HG03571 (cell line): ENCODE measurements at regions not wholly inside any gene's neighbourhood (a gene's known extent, or its start where the extent isn't known, plus 50 kb on each side); places are given as distances from the start of the nearest gene placed in this dataset.
"Not testable (repeated sequence)": the region's sequence is repeated elsewhere in the genome, so short reads cannot be mapped to it uniquely, and the experiment has no call there.

Experiments
- ATAC-seq: cut with Tn5 transposase; IDR thresholded peaks from one replicate; pipeline ENCODE4 v1.9.1; 2021; ENCODE audit not compliant: unreplicated experiment

DNA sequence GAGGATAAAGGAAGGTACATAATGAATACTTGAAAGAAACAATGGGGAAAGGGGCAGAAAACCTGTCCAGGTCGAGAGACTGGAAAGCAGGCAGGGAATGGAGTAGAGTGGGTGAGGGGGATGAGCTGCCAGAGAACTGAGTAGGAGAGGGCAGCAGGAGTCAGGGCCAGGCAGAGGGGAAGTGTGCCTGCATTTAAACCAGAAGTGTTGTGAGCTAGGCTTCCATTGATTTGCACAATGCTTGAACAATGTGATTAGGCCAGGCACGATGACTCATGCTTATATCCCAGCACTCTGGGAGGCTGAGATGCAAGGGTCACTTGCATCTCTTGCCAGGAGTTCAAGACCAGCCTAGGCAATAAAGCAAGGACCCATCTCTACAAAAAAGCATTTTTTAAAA, 332.6 kb downstream of the ANAPC1 start:
- ATAC-seq, result not testable (repeated sequence)

DNA sequence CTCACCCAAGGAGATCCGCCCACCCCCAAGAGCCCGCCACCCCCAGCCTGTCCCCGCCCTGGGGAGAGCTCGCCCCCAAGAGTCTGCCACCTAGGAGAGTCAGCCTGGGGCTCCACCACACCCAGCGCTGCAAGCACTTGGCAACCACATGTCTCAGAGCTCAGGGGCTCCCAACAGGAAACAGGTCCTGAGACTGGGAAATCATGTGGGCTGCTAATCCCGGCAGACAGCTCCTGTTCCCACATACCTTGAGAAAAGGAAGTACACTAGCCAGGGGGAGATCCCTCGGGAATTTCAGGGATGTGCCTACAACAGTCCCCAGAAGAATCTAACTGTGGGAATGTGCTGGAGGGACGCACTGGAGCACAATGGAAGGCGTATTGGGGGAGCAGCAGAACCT, 331.4 kb downstream of the ANAPC1 start:
- ATAC-seq, result not testable (repeated sequence)

DNA sequence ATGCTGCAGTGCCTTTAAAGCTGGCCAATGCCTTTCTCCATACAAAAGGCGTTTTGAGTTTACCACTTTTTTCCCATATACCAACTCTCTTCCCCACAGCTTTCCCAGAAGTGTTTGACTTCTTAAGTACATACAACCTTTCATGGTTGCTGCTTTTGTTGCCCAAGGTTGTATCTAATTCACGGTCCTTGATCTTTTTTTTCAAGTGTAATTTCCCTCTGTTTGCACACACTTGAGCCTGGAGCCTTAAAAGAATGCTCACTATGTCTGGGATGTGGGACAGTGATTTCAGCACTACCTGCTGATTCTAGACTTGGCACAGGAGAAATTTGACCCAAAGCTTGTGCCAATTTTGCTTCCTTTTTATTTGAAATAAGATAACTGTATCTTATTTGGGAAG, 324.7 kb downstream of the ANAPC1 start:
- not testable (repeated sequence) for ATAC-seq

DNA sequence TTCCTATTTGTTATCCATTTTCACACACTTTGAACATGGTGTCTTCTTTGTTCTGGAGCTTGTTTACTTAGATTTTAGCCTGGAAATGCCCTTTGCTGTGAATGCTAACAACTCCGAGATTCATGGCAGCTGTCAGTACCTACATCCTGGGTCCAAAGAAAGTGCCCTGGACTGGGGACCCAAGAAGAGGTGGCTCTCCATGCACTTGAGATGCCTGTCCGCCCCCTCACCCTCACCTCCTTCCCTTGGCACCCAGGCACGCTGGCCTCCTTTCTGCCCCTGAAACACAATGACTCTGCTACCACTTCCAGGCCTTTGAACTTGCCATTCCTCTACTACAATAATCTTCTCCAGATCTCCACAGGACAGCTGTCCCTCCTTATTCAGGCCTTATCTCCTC, 324.2 kb downstream of the ANAPC1 start:
- not testable (repeated sequence) for ATAC-seq

DNA sequence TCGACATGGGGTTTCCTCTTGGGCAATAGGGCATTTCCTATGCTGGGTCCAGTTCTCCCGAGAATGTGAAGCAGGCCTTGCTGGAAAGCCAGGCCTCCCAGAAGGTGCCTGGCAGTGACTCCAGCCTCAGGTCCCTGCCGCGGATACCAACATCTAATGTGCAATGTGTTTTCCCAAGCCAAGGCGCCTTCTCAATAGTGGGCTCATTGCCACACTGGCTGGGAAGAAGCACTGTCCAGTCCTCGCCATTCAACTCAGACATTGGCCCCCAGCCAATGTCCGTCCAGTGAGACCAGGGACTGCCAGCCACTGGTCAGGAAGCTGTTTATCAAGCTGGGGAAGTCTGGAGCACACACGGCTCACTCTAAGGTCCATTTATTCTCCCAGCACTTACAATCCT, 317.9 kb downstream of the ANAPC1 start:
- not testable (repeated sequence) for ATAC-seq

DNA sequence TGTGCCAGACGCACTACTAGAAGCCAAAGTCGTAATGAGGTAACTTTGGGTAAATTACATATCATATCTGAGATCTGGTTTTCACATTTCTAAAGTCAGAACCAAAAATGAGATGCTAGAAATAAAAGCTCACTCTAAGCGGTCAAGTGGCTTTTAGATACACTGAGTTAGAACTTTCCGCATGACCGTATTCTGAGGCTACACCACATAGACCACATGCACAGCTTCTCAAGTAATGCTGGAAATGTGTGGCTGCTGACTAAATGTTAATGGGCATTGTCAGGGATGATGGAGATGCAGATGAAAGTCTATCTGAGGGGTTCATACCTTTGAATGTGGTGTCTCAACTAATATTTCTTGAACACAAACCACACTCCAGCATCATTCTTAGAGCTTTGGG, 316.8 kb downstream of the ANAPC1 start:
- ATAC-seq, result not testable (repeated sequence)

DNA sequence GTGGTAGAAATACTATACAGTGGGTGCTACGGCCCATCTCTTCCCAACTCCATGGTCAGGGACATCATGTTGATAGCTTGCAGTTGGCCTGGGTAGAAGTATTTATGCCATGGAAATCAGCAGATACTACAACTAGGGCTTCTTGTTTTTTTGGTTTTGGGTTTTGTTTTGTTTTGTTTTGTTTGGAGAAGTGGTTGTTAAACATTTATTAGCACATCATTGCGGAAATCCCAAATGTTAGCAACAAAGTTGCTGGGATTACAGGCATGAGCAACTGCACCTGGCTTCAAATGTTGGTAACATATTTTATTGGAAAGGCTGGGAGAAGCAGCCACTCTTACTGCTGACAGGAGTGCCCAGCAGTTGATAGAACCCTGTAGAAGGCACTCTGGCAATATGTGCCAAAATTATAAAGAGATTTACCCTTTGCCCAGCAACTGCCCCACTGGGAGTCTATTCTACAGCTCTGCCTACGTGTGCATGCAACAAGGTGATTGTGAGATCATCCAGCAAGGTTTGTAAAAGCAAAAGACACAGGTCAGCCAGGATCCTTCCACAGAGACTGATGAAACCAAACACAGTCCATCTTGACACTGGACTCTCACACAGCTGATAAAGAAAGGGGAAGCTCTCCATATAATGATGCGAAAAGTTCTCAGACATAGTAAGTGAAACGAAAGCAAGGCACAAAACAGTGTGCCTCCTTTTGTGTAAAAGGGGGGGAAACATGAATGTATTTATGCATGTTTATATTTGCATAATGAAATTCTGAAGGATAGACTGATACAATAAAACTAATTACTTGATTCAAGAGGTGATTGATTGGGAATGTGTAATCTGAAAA, 314.4 kb downstream of the ANAPC1 start:
- ATAC-seq, result not testable (repeated sequence)

DNA sequence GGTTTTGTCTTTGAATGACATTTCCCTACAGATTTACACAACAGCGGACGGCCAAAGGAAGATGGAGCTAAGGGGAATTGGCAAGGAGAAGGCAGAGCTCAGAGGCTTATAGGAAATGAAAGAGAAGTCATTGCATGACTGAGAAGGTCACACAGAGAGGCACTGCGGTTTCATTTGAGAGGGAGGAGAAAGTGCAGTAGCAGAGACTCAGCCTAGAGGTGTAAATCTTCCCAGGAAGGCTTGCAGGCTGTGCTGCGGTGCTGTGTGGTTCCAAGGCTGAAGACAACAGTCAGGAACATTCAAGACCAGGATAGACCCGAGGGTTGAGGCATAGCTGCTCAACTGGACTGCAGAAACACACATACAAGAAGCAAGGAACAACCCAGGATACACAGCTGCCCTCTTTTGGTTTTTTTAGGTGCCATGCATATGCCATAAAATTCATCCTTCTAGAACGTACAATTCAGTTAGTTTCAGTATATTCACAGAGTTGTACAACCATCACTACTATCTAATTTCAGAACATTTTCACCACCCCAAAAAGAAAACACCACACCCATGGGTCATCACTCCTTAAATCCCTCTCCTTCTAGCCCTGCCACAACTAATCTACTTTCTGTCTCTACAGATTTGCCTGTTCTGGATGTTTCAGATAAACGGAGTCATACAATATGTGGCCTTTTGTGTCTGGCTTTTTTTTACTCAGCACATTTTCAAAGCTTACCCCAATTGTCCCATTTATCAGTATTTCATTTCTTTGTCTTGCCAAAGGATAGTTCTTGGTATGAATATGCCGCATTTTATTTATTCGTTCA, 313.5 kb downstream of the ANAPC1 start:
- ATAC-seq, result not testable (repeated sequence)

DNA sequence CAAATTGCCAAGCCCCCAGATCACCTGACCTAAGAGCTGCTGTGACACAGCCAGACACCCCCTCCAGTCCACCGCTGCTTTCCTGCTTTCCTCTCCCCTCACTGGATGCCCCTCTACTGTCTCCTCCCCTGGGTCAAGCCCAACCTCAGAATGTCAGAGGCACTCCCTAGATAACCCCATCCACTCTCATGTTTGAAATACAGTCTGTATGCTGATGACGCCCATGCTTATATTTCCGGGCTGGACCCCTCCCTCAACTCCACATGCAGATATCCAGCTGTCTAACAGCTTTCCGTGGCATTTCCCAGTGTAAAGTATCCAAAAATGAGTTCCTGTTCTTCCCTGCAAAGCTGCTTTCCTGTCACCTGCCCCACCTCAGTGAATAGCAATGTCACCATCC, 309.2 kb downstream of the ANAPC1 start:
- ATAC-seq, result not testable (repeated sequence)

DNA sequence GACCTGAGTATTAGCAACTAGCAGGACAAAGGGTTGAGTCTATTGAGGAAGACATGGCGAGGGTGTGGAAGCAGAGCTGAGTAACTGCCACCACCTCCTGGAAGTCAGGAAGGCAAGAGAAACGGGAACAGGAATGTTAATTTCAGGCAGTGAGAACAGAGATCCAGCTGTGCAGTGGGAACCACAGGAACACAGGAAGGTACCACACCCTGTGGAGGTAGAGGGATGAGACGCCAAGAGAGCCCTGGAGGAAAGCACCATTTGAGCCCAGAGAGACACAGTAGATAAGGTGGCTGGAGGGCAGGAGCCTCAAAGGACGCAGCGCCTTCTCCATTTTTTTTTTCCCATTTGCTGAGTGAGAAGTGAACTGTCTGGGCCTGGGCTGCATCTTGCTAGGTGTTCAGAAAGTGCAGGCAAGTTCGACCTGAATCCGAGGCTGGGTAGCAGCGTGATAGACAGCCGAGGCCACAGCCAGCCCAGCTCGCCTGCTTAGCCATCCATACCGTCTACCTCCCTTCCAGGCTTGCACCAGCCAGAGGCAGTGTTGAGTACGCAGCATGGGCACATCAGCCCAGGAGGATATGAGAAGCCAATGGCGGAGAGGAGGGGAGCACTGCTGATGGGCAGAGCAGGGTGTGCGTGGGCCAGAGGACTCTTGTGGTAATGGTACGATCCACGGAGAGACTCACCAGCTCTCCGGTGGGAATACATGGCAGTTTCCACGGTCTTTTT, 306.7 kb downstream of the ANAPC1 start:
- ATAC-seq, result not testable (repeated sequence)

DNA sequence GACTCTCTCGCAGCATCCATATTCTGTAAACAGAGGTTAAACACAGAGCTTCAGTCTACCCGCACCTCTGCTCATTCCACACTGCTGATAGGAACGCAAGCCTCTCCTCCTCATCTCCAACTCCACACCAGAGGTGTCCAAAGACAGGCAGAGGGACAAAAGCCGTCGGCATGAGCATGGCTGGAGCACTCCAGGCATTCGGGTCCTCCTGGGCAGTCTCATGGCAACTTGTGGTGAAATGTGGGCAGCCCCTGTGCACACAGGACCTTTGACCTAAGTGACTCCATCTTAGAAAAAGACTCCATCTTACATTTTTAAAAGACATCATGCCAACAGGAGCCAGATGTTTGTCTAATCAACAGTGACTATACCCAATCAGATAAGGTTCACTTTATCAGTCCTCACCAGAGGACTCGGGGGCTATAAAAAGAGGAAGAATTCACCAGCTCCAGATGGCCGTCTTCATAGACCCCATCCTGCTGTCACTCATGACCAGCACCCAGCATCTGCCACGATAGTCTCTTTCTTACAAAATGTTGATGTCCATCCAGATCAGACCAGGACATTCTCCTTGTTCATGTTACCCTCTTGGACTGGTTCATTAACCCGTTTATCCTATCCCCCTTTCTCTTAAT, 304.4 kb downstream of the ANAPC1 start:
- not testable (repeated sequence) for ATAC-seq

DNA sequence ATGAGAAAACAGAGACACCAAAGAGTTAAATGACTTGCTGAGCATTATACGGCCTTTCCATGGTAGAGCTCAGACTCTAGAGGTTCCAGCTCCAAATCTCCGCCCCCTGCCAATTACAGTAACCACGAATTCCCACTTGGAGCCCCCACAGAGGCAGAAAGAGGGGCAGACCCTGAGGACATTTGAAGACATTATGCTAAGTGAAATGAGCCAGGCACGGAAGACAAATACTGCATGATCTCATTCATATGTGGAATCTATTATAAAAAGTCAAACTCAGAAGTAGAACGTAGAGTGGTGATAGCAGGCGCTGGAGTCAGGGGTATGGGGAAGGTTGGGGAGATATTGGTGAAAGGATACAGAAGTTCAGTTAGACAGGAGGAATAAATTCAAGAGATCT, 303.4 kb downstream of the ANAPC1 start:
- ATAC-seq, result not testable (repeated sequence)

DNA sequence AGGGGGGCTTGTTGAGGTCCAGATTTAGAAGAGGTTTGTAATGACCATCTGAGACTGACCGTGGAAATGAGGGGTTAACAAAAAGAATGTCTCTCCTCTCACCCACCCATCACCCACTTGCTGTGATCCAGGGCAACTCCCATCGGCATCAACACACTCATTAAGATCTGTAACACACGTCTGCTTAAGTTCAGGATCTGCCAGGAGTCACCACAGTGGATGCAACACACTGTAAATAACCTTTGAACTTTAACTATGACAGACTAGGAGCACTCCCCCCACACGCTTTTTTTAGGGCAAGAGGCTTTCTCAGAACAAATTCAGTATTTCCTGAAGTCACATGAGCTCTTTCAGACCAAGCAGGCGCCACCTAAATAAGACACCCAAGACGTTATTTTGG, 301.9 kb downstream of the ANAPC1 start:
- not testable (repeated sequence) for ATAC-seq

DNA sequence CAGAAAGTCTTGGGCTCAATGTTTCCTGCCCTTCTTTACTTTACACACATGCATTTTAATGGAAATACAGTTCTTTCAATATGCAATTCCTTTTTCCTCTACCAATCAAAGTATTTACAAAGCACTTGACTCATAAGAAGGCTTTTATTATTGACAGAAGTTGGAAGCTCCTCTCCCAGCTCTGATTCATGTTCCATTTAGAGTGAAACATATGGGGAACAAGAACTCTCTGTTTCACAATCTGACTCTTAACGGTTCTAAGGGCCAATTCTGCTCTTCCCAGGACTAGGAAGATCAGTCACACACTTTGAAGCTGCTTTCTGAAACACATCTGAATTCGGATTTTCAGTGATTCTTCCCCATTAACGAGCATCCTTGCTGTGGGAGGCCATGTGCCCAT, 300.5 kb downstream of the ANAPC1 start:
- not testable (repeated sequence) for ATAC-seq

DNA sequence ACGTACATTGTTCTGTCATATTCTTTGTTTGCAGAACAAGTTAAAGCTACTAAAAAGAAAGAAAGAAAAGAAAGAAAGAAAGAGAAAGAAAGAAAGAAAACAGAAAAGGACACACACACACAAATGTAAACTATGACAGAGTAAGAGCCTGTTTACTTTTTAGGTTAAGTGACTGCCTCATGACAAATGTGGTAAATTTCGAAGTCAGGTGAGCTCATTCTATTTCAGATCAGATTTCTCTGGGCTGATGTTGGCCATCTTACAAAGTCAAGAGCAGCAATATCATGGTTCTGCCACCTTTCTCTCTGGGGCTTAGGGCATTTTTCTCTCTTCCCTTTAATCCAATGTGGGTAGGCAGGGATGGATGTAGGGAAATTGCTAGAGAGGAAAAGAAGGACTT, 299.5 kb downstream of the ANAPC1 start:
- ATAC-seq, result not testable (repeated sequence)

DNA sequence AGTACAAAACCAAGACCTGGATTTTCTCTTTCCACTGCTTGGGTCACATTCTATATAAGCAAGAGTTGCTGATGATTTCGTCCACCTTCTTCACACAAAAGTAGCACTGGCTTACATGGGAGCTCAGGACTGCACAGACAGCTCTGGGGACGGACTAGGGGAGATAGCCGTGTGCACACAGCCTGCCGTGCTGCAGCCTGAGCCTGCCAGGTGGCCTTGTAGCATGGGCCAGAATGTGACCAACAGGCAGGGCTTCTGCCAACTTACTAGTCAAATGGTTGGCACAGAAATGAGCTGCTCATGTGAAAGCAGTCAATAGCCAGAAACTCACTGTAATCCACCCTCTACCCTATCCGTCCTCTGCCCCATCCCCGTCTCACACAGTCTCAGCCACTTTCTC, 299.0 kb downstream of the ANAPC1 start:
- ATAC-seq, result not testable (repeated sequence)

DNA sequence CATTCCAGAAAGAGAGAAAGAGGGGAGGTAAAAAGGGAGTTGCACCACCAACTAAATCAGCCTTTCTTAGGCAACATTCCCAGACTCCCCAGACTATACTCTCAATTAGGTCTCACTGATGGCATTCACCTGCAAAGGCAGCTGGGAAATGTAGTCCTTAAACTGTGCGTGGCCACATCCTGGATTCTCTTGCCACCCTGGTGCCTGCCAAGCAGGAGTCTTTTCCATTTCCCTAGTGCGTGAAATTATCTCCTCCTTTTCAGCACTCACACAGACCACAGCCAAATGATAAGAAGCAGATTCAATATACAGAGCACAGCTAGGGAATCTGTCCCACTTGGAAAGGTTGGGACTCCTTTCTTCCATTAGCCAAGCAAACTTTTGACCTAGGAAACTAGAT, 298.0 kb downstream of the ANAPC1 start:
- ATAC-seq, result not testable (repeated sequence)

DNA sequence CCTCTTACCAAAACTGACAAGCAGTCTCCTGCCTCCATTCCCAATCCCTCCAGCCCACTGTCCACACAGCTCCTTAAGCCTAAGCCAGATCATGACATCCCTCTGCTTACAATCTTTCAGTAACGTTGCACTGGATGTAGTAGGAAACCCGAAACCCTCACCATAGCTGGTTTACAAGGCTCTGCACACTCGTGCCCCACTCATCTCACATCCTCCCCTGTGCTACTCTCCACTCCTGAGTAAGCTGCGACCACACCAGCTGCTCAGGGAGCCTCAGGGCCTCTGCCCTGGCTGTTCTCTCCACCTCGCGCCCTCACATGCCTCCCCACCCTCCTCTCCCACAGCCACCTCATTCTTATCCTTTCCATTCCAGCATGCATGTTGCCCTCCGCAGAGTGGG, 288.9 kb downstream of the ANAPC1 start:
- ATAC-seq, result not testable (repeated sequence)

DNA sequence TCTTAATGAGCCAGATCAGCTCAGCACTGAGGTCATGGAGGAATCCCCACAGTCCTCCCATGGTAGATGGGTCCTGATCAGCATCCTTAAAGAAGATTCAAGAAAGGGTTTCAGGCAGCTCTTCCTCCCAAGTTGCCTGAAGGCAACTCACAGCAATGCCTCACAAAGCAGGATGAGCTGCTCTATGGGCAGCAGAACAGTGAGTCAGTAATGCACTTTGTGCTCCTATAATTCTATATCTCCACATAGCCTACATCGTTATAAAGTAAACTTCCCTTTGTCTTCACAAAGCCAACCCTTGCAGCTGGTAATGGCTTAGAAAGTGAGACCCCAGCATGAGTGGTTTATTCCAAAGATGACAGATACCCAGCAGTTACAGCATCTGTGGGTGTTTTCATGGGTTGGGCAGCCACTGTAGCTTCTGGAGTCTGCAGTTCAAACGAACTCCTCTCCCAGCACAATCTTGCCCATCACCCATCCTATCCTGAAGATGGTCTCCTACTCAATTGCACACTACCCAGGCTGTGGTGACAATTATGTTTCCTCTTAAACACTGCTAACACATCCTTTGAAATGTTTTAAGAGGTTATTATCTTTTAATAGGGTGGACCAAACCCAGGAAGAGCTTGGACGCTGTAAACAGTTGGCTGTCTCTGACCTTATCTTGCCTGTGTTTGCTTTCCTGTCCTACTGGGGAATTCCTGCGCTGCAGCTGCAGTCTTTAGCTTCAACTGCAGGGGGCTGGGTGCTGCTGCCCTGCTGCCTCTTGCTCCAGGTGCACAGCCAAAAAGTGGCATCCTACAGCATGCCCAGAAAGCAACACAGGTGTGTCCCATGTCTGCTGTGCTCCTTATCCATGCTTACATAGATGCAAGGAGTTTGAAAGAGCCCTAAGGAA, 286.9 kb downstream of the ANAPC1 start:
- not testable (repeated sequence) for ATAC-seq

DNA sequence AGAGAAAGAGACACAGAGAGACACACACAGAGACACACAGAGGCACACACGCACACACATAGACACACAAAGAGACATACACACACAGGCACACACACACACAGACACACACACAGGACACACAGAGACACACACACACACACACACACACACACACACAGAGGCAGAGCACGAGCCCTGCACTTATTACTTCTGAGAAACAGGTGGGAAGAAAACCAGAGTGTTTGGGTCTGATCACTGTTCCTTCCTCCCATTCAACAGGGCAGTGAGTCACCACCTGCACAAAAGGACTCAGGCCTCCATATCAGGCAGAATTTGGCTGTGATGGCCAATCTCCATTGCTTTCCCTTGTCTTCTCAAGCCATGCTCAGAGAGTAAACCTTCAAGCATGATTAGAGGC, 285.0 kb downstream of the ANAPC1 start:
- ATAC-seq, result not testable (repeated sequence)
